Panc1 (cell line): ENCODE measurements at regions not wholly inside any gene's neighbourhood (a gene's known extent, or its start where the extent isn't known, plus 50 kb on each side); places are given as distances from the start of the nearest gene placed in this dataset.

Experiments
- TF ChIP-seq, protein P1 (sequence below): fragments of 450-650 bp; IDR thresholded peaks from 2 replicates; pipeline ENCODE4 v1.5.1; 2017; ENCODE audit warnings: mild to moderate bottlenecking
- TF ChIP-seq, protein P2 (sequence below), 2 experiments: IDR thresholded peaks; 2 replicates each; pipeline ENCODE4 v1.6.1; 2011 to 2012; ENCODE audit warnings: low read depth in 2 of 2, control low read depth in 1 of 2, low read length in 1 of 2, mild to moderate bottlenecking in 1 of 2, moderate library complexity in 1 of 2; ENCODE audit not compliant: insufficient read depth in 1 of 2

DNA sequence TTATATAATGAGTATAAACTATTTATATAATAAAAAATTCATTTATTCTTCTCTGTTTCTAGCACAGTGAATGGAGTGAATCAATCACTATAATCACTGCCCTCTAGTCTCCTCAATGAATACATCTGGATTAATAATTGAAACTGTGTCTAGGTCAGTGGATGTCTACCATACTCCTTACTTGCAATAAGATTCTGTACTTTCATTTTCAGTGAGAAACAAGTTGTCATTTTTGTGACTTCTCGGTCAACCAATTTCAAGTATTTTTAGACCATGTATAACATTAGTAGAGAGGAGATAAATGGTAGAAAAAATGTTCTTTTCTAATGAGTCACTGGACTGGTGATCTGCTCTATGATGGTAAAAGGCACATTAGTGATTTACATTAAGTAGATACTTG, 799.6 kb upstream of the CHAC2 start:
- TF ChIP-seq, protein P1, sequence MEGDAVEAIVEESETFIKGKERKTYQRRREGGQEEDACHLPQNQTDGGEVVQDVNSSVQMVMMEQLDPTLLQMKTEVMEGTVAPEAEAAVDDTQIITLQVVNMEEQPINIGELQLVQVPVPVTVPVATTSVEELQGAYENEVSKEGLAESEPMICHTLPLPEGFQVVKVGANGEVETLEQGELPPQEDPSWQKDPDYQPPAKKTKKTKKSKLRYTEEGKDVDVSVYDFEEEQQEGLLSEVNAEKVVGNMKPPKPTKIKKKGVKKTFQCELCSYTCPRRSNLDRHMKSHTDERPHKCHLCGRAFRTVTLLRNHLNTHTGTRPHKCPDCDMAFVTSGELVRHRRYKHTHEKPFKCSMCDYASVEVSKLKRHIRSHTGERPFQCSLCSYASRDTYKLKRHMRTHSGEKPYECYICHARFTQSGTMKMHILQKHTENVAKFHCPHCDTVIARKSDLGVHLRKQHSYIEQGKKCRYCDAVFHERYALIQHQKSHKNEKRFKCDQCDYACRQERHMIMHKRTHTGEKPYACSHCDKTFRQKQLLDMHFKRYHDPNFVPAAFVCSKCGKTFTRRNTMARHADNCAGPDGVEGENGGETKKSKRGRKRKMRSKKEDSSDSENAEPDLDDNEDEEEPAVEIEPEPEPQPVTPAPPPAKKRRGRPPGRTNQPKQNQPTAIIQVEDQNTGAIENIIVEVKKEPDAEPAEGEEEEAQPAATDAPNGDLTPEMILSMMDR = no peak
- TF ChIP-seq, protein P2, sequence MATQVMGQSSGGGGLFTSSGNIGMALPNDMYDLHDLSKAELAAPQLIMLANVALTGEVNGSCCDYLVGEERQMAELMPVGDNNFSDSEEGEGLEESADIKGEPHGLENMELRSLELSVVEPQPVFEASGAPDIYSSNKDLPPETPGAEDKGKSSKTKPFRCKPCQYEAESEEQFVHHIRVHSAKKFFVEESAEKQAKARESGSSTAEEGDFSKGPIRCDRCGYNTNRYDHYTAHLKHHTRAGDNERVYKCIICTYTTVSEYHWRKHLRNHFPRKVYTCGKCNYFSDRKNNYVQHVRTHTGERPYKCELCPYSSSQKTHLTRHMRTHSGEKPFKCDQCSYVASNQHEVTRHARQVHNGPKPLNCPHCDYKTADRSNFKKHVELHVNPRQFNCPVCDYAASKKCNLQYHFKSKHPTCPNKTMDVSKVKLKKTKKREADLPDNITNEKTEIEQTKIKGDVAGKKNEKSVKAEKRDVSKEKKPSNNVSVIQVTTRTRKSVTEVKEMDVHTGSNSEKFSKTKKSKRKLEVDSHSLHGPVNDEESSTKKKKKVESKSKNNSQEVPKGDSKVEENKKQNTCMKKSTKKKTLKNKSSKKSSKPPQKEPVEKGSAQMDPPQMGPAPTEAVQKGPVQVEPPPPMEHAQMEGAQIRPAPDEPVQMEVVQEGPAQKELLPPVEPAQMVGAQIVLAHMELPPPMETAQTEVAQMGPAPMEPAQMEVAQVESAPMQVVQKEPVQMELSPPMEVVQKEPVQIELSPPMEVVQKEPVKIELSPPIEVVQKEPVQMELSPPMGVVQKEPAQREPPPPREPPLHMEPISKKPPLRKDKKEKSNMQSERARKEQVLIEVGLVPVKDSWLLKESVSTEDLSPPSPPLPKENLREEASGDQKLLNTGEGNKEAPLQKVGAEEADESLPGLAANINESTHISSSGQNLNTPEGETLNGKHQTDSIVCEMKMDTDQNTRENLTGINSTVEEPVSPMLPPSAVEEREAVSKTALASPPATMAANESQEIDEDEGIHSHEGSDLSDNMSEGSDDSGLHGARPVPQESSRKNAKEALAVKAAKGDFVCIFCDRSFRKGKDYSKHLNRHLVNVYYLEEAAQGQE (IDR thresholded peaks at IDR 0.05; ENCODE audit: insufficient read depth in 1 of 2, low read depth in 2 of 2, low read length in 1 of 2) = no peak
